ENCODE measurements at regions not wholly inside any gene's neighbourhood (a gene's known extent, or its start where the extent isn't known, plus 50 kb on each side); places are given as distances from the start of the nearest gene placed in this dataset.

- Mint-ChIP-seq H3K4me1 (no peaks in the 10 kb centered on the region), H3K9me3 (peaks cover 2% of the 10 kb centered on the region), H3K27me3 (ENCODE audit: insufficient read depth, low read depth) (peaks cover 6% of the 10 kb centered on the region), H3K4me3 (no peak overlapping the region), H3K36me3 (no peaks in the 10 kb centered on the region), H3K27ac (no peak overlapping the region)
- Histone ChIP-seq H3F3A (ENCODE audit: low read depth) (no peaks in the 10 kb centered on the region), H3K9me3 (ENCODE audit: low read depth) (no peaks in the 10 kb centered on the region), H3K27ac (no peak overlapping the region), H3K36me3 (no peaks in the 10 kb centered on the region), H2AFZ (replicated peaks) (no peak overlapping the region), H3K4me3 (no peak overlapping the region), H4K20me1 (ENCODE audit: low read depth) (no peaks in the 10 kb centered on the region), H3K79me2 (ENCODE audit: low read depth) (no peaks in the 10 kb centered on the region), H3K4me1 (no peaks in the 10 kb centered on the region), H3K9ac (no peak overlapping the region), H3K4me2 (no peak overlapping the region), H3K27me3 (no peaks in the 10 kb centered on the region)
- no peak for DNase-seq (ENCODE audit: low spot score)
- TF ChIP-seq CTCF (IDR thresholded peaks at IDR 0.05) (no peak), EZH2phosphoT487 (IDR thresholded peaks at IDR 0.05) (no peak), EZH2 (IDR thresholded peaks at IDR 0.05) (no peak)
These were observed 255.7 kb downstream of the ADGRD1 start for GRCh38 chr12:131209082-131210070.

GRCh38 chr12:131210506-131211339 lies 257.0 kb downstream of the ADGRD1 start:
- Histone ChIP-seq H3K4me2 (no peak overlapping the region), H3K27me3 (no peaks in the 10 kb centered on the region), H3K9ac (no peak overlapping the region), H3K9me3 (ENCODE audit: low read depth) (no peaks in the 10 kb centered on the region), H3K4me1 (no peaks in the 10 kb centered on the region), H3K4me3 (no peak overlapping the region), H3K79me2 (ENCODE audit: low read depth) (no peaks in the 10 kb centered on the region), H3K27ac (no peak overlapping the region), H2AFZ (replicated peaks) (no peak overlapping the region), H3F3A (ENCODE audit: low read depth) (no peaks in the 10 kb centered on the region), H3K36me3 (no peaks in the 10 kb centered on the region), H4K20me1 (ENCODE audit: low read depth) (no peaks in the 10 kb centered on the region)
- H3K4me3 Mint-ChIP-seq: no peak overlapping the region
- no peak for TF ChIP-seq EZH2phosphoT487 (IDR thresholded peaks at IDR 0.05)
- TF ChIP-seq CTCF (IDR thresholded peaks at IDR 0.05): no peak
- no peak for TF ChIP-seq EZH2 (IDR thresholded peaks at IDR 0.05)
- DNase-seq (ENCODE audit: low spot score): no peak
- H3K36me3 Mint-ChIP-seq: no peaks in the 10 kb centered on the region
- peaks cover 2% of the 10 kb centered on the region for H3K9me3 Mint-ChIP-seq
- H3K4me1 Mint-ChIP-seq: no peaks in the 10 kb centered on the region
- peaks cover 6% of the 10 kb centered on the region for H3K27me3 Mint-ChIP-seq (ENCODE audit: insufficient read depth, low read depth)
- H3K27ac Mint-ChIP-seq: no peak overlapping the region

- Histone ChIP-seq H3K27me3 (no peaks in the 10 kb centered on the region), H3K4me1 (no peaks in the 10 kb centered on the region), H3K9me3 (ENCODE audit: low read depth) (no peaks in the 10 kb centered on the region), H3K79me2 (ENCODE audit: low read depth) (no peaks in the 10 kb centered on the region), H3F3A (ENCODE audit: low read depth) (no peaks in the 10 kb centered on the region), H3K9ac (no peak overlapping the region), H3K36me3 (no peaks in the 10 kb centered on the region), H4K20me1 (ENCODE audit: low read depth) (no peaks in the 10 kb centered on the region), H3K27ac (no peak overlapping the region), H3K4me2 (no peak overlapping the region), H2AFZ (replicated peaks) (no peak overlapping the region), H3K4me3 (no peak overlapping the region)
- H3K36me3 Mint-ChIP-seq: no peaks in the 10 kb centered on the region
- H3K4me3 Mint-ChIP-seq: no peak overlapping the region
- H3K4me1 Mint-ChIP-seq: no peaks in the 10 kb centered on the region
- peaks cover 2% of the 10 kb centered on the region for H3K9me3 Mint-ChIP-seq
- peaks cover 6% of the 10 kb centered on the region for H3K27me3 Mint-ChIP-seq (ENCODE audit: insufficient read depth, low read depth)
- TF ChIP-seq EZH2phosphoT487 (IDR thresholded peaks at IDR 0.05): no peak
- no peak for TF ChIP-seq CTCF (IDR thresholded peaks at IDR 0.05)
- TF ChIP-seq EZH2 (IDR thresholded peaks at IDR 0.05): no peak
- no peak for DNase-seq (ENCODE audit: low spot score)
- H3K27ac Mint-ChIP-seq: no peak overlapping the region
These were observed 257.7 kb downstream of the ADGRD1 start for GRCh38 chr12:131211340-131211938.
